NCI-H446 treated with DMSO at 0.1 percent for 48 hours (cell line): ENCODE measurements at regions not wholly inside any gene's neighbourhood (a gene's known extent, or its start where the extent isn't known, plus 50 kb on each side); places are given as distances from the start of the nearest gene placed in this dataset.

Experiments used
- DNase-seq: peaks from one replicate; lab custom pipeline; 2025; lab: John Stamatoyannopoulos, UW

GRCh38 chr15:87805117-87805820 is 451.3 kb downstream of the NTRK3 start:
- DNase-seq = no peak

- no peak for DNase-seq
These were observed 452.1 kb downstream of the NTRK3 start for GRCh38 chr15:87804451-87804850.

- no peak for DNase-seq
These were observed 456.7 kb downstream of the NTRK3 start for GRCh38 chr15:87799838-87800237.

GRCh38 chr15:87799428-87799827 is 457.1 kb downstream of the NTRK3 start:
- no peak for DNase-seq

- DNase-seq = no peak
These were observed 462.8 kb downstream of the NTRK3 start for GRCh38 chr15:87793725-87794124.

GRCh38 chr15:87792250-87793040 is 464.1 kb downstream of the NTRK3 start:
- DNase-seq = no peak

GRCh38 chr15:87781959-87782625 is 474.4 kb downstream of the NTRK3 start:
- no peak for DNase-seq

- DNase-seq = no peak
These were observed 476.8 kb downstream of the NTRK3 start for GRCh38 chr15:87779746-87780145.

GRCh38 chr15:87778358-87778757 is 478.2 kb downstream of the NTRK3 start:
- DNase-seq = no peak

- no peak for DNase-seq
These were observed 479.4 kb downstream of the NTRK3 start for GRCh38 chr15:87777054-87777561.

- no peak for DNase-seq
These were observed 489.0 kb downstream of the NTRK3 start for GRCh38 chr15:87767516-87767915.

- no peak for DNase-seq
These were observed 491.9 kb downstream of the NTRK3 start for GRCh38 chr15:87764461-87765240.

GRCh38 chr15:87763837-87764236 is 492.7 kb downstream of the NTRK3 start:
- no peak for DNase-seq

GRCh38 chr15:87761736-87762509 is 494.6 kb downstream of the NTRK3 start:
- no peak for DNase-seq

GRCh38 chr15:87760547-87761314 is 495.8 kb downstream of the NTRK3 start:
- no peak for DNase-seq

GRCh38 chr15:87758794-87759418 is 497.6 kb downstream of the NTRK3 start:
- DNase-seq = no peak

- DNase-seq = no peak
These were observed 499.5 kb downstream of the NTRK3 start for GRCh38 chr15:87757084-87757483.

- DNase-seq = no peak
These were observed 500.5 kb downstream of the NTRK3 start for GRCh38 chr15:87756072-87756471.

GRCh38 chr15:87755226-87755625 is 501.3 kb downstream of the NTRK3 start:
- DNase-seq = no peak

GRCh38 chr15:87753539-87753938 is 503.0 kb downstream of the NTRK3 start:
- DNase-seq = no peak
